OCI-LY1 (cell line): ENCODE measurements at regions not wholly inside any gene's neighbourhood (a gene's known extent, or its start where the extent isn't known, plus 50 kb on each side); places are given as distances from the start of the nearest gene placed in this dataset.

Source experiments
- CTCF ChIP-seq: fragments of 200-600 bp; sonication (generic), shearing (Covaris generic); IDR thresholded peaks from 2 replicates; pipeline ENCODE4 v1.5.1; 2017; ENCODE audit warnings: mild to moderate bottlenecking, antibody characterized with exemption, low read length, moderate library complexity, mixed read lengths
- EZH2 ChIP-seq: fragments of 200-600 bp; sonication (generic), shearing (Covaris generic); IDR thresholded peaks from 2 replicates; pipeline ENCODE4 v1.8.0; 2017; ENCODE audit warnings: borderline replicate concordance, mixed run types, mild to moderate bottlenecking, antibody characterized with exemption, low read length, moderate library complexity, mixed read lengths

GRCh38 chr21:39109163-39109530 is 74.1 kb downstream of the PSMG1 start:
- TF ChIP-seq CTCF (no peak), EZH2 (no peak)
